MM.1S (cell line): ENCODE measurements at regions not wholly inside any gene's neighbourhood (a gene's known extent, or its start where the extent isn't known, plus 50 kb on each side); places are given as distances from the start of the nearest gene placed in this dataset.

Experiments
- EZH2phosphoT487 ChIP-seq: fragments of 300-600 bp; sonication (generic); IDR thresholded peaks from 2 replicates; pipeline ENCODE4 v1.6.1; 2018; ENCODE audit warnings: antibody characterized with exemption, low read length
- TF ChIP-seq, protein P1 (sequence below): fragments of 300-600 bp; sonication (generic); IDR thresholded peaks from 2 replicates; pipeline ENCODE4 v1.5.1; 2016; ENCODE audit warnings: antibody characterized with exemption, low read length, mixed read lengths

DNA sequence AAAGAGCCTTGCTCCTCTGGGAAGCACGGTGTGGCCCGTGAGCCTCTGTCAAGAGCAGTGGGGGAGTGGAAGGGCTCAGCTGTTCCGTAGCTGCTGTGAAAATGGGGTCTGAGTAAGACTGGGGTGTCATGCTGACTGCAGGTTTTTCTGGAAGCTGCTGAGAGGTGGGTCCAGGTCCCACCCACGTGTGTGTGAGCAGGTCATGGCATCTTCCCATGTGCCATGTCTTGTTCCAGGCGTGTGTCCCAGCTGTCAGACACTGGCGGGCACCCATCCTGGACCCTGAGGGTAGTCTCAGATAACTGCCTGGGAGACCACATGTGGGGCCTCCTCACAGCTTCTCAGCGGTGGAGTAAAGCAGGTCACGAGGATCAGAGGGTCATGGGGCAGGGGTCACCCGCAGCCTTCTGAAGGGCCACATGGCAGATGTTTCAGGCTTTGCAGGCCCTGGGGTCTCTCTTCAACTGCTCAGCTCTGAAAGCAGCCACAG, 92.9 kb downstream of the NPIPB11 start:
- TF ChIP-seq EZH2phosphoT487 = no peak
- TF ChIP-seq, protein P1, sequence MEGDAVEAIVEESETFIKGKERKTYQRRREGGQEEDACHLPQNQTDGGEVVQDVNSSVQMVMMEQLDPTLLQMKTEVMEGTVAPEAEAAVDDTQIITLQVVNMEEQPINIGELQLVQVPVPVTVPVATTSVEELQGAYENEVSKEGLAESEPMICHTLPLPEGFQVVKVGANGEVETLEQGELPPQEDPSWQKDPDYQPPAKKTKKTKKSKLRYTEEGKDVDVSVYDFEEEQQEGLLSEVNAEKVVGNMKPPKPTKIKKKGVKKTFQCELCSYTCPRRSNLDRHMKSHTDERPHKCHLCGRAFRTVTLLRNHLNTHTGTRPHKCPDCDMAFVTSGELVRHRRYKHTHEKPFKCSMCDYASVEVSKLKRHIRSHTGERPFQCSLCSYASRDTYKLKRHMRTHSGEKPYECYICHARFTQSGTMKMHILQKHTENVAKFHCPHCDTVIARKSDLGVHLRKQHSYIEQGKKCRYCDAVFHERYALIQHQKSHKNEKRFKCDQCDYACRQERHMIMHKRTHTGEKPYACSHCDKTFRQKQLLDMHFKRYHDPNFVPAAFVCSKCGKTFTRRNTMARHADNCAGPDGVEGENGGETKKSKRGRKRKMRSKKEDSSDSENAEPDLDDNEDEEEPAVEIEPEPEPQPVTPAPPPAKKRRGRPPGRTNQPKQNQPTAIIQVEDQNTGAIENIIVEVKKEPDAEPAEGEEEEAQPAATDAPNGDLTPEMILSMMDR = no peak
